HG02884 (cell line): ENCODE measurements at regions not wholly inside any gene's neighbourhood (a gene's known extent, or its start where the extent isn't known, plus 50 kb on each side); places are given as distances from the start of the nearest gene placed in this dataset.
A peak's percentile ranks its signal among the peaks of the same experiment; 100 is the strongest.

Experiments
- ATAC-seq: cut with Tn5 transposase; IDR thresholded peaks from one replicate; pipeline ENCODE4 v1.9.1; 2021; ENCODE audit warnings: mild to moderate bottlenecking, moderate library complexity; ENCODE audit not compliant: unreplicated experiment

GRCh38 chr2:8391584-8391983, 290.3 kb upstream of the ID2 start:
- no peak for ATAC-seq

- no peak for ATAC-seq
Measured at GRCh38 chr2:8392098-8392866, 289.6 kb upstream of the ID2 start.

- ATAC-seq = no peak
Measured at GRCh38 chr2:8393506-8393905, 288.4 kb upstream of the ID2 start.

- no peak for ATAC-seq
Measured at GRCh38 chr2:8394131-8394530, 287.7 kb upstream of the ID2 start.

GRCh38 chr2:8394569-8395359, 287.1 kb upstream of the ID2 start:
- ATAC-seq = no peak

- ATAC-seq = no peak
Measured at GRCh38 chr2:8395718-8396117, 286.1 kb upstream of the ID2 start.

GRCh38 chr2:8398040-8398668, 283.7 kb upstream of the ID2 start:
- no peak for ATAC-seq

- no peak for ATAC-seq
Measured at GRCh38 chr2:8399731-8400130, 282.1 kb upstream of the ID2 start.

- no peak for ATAC-seq
Measured at GRCh38 chr2:8400196-8400595, 281.7 kb upstream of the ID2 start.

GRCh38 chr2:8402222-8402621, 279.6 kb upstream of the ID2 start:
- ATAC-seq = no peak

- ATAC-seq = no peak
Measured at GRCh38 chr2:8403876-8404275, 278.0 kb upstream of the ID2 start.

GRCh38 chr2:8405334-8405733, 276.5 kb upstream of the ID2 start:
- ATAC-seq = no peak

GRCh38 chr2:8406271-8406670, 275.6 kb upstream of the ID2 start:
- no peak for ATAC-seq

- ATAC-seq = no peak
Measured at GRCh38 chr2:8407332-8407731, 274.5 kb upstream of the ID2 start.

GRCh38 chr2:8408560-8409460, 273.0 kb upstream of the ID2 start:
- ATAC-seq = peak; percentile 89

GRCh38 chr2:8409461-8410260, 272.2 kb upstream of the ID2 start:
- no peak for ATAC-seq

GRCh38 chr2:8412082-8412481, 269.8 kb upstream of the ID2 start:
- ATAC-seq = no peak

- no peak for ATAC-seq
Measured at GRCh38 chr2:8412586-8412985, 269.3 kb upstream of the ID2 start.

- ATAC-seq = no peak
Measured at GRCh38 chr2:8413589-8414135, 268.2 kb upstream of the ID2 start.
